B cell (primary cell): ENCODE measurements at regions not wholly inside any gene's neighbourhood (a gene's known extent, or its start where the extent isn't known, plus 50 kb on each side); places are given as distances from the start of the nearest gene placed in this dataset.

Source experiments
- ATAC-seq: fragments of 200-7000 bp; cut with Tn5 transposase; one replicate; pipeline ENCODE4 v1.10.0; 2021; ENCODE audit warnings: low read depth, mild to moderate bottlenecking, moderate number of reproducible peaks, moderate library complexity
- CTCF ChIA-PET: fragments of 350-600 bp; sonication (Branson Sonifier 250); formaldehyde crosslinking; loops from one replicate; lab custom pipeline; 2021; ENCODE audit warnings: antibody characterized with exemption, inconsistent platforms; lab: Charles Lee
- POLR2A ChIA-PET: fragments of 350-600 bp; sonication (Branson Sonifier 250); formaldehyde crosslinking; loops from one replicate; lab custom pipeline; 2021; ENCODE audit warnings: antibody characterized with exemption; lab: Charles Lee
- DNase-seq: peaks from one replicate; pipeline ENCODE4 v3.0.0; 2013
- H2AFZ ChIP-seq: 2 replicates; pipeline ENCODE4 v1.6.1; 2012; ENCODE audit warnings: mild to moderate bottlenecking, low read depth, low read length; ENCODE audit not compliant: insufficient read depth, poor library complexity, severe bottlenecking
- H3K27ac ChIP-seq, 2 donors: 1 replicate in 1 of 2; 2 replicates in 1 of 2; pipeline ENCODE4 v1.5.1; 2012 to 2013; ENCODE audit warnings: low read length in 2 of 2, mild to moderate bottlenecking in 2 of 2, moderate library complexity in 1 of 2
- H3K27me3 ChIP-seq, 4 experiments: fragments of 200-600 bp in 1 of 4; sonication (generic) in 1 of 4; replicated peaks in 1 of 4; 1 replicate in 2 of 4; 2 replicates in 2 of 4; pipeline versions ENCODE4 v1.6.1 to v1.7.0; 2013 to 2016; ENCODE audit warnings: low read length in 3 of 4, mild to moderate bottlenecking in 2 of 4, mixed read lengths in 1 of 4, moderate library complexity in 1 of 4; ENCODE audit not compliant: insufficient read depth in 4 of 4, control insufficient read depth in 3 of 4; ENCODE audit errors: control extremely low read depth in 1 of 4
- H3K36me3 ChIP-seq, 2 experiments: replicated peaks in 1 of 2; 1 replicate in 1 of 2; 2 replicates in 1 of 2; pipeline versions ENCODE4 v1.6.1 to v1.7.1; 2013; ENCODE audit warnings: low read length in 1 of 2; ENCODE audit not compliant: insufficient read depth in 2 of 2, control insufficient read depth in 1 of 2; ENCODE audit errors: control extremely low read depth in 1 of 2, extremely low read depth in 1 of 2
- H3K4me1 ChIP-seq, 2 donors: fragments of 200-600 bp in 1 of 2; sonication (generic) in 1 of 2; 1 replicate in 1 of 2; 2 replicates in 1 of 2; pipeline versions ENCODE4 v1.5.1 to v1.6.1; 2013 to 2017; ENCODE audit warnings: low read length in 2 of 2; ENCODE audit not compliant: control insufficient read depth in 2 of 2, insufficient read depth in 2 of 2
- H3K4me2 ChIP-seq: replicated peaks from 2 replicates; pipeline ENCODE3; 2012; ENCODE audit warnings: mild to moderate bottlenecking, low read depth, low read length; ENCODE audit not compliant: poor library complexity, severe bottlenecking
- H3K4me3 ChIP-seq, 5 experiments: fragments of 200-600 bp in 1 of 5; sonication (generic) in 1 of 5; 1 replicate in 3 of 5; 2 replicates in 2 of 5; pipeline versions ENCODE4 v1.5.1 to v1.7.0; 2011 to 2016; ENCODE audit warnings: low read length in 4 of 5, mild to moderate bottlenecking in 4 of 5, low read depth in 2 of 5, control low read depth in 1 of 5, moderate library complexity in 1 of 5; ENCODE audit not compliant: insufficient read depth in 1 of 5; ENCODE audit errors: control extremely low read depth in 1 of 5, extremely low read depth in 1 of 5
- H3K79me2 ChIP-seq: fragments of 200-600 bp; sonication (generic); one replicate; pipeline ENCODE4 v1.6.0; 2016; ENCODE audit warnings: low read length; ENCODE audit not compliant: control insufficient read depth, insufficient read depth
- H3K9ac ChIP-seq: fragments of 200-600 bp; sonication (generic); 2 replicates; pipeline ENCODE4 v1.6.1; 2017; ENCODE audit warnings: mild to moderate bottlenecking, low read length, moderate library complexity
- H3K9me3 ChIP-seq, 3 donors: one replicate each; pipeline versions ENCODE4 v1.6.1 to v1.7.1; 2013; ENCODE audit warnings: low read length in 2 of 3; ENCODE audit not compliant: control insufficient read depth in 2 of 3, insufficient read depth in 1 of 3; ENCODE audit errors: control extremely low read depth in 1 of 3
- H4K20me1 ChIP-seq: 2 replicates; pipeline ENCODE4 v1.6.0; 2012; ENCODE audit warnings: mild to moderate bottlenecking, low read length; ENCODE audit not compliant: insufficient read depth, control insufficient read depth, poor library complexity, severe bottlenecking
- H3K27ac Mint-ChIP-seq: one replicate; pipeline ENCODE4 v1.8.0; 2021; ENCODE audit warnings: mixed read lengths
- H3K27me3 Mint-ChIP-seq: one replicate; pipeline ENCODE4 v1.8.0; 2021; ENCODE audit warnings: mixed read lengths
- H3K4me1 Mint-ChIP-seq: one replicate; pipeline ENCODE4 v1.8.0; 2021; ENCODE audit warnings: mixed read lengths
- H3K4me3 Mint-ChIP-seq: one replicate; pipeline ENCODE4 v1.8.0; 2021; ENCODE audit warnings: mixed read lengths
- H3K9me3 Mint-ChIP-seq: one replicate; pipeline ENCODE4 v1.8.0; 2022; ENCODE audit warnings: mixed read lengths; ENCODE audit not compliant: insufficient read depth
- CTCF ChIP-seq: fragments of 200-600 bp; IDR thresholded peaks from one replicate; pipeline ENCODE4 v1.8.0; 2022; ENCODE audit warnings: antibody characterized with exemption, mild to moderate bottlenecking
- EZH2 ChIP-seq: IDR thresholded peaks from 2 replicates; pipeline ENCODE4 v1.6.1; 2012; ENCODE audit warnings: borderline replicate concordance, low read depth, mild to moderate bottlenecking, moderate library complexity, low read length; ENCODE audit not compliant: insufficient read depth, poor library complexity, severe bottlenecking
- WGBS: methylation state at CpG from one replicate; pipeline ENCODE4 v1.1.5; 2013; ENCODE audit warnings: missing lambda C conversion rate; ENCODE audit not compliant: insufficient coverage; 5-methylcytosine and 5-hydroxymethylcytosine counted together
- intact Hi-C: fragments of 100-400 bp; cut with micrococcal nuclease; formaldehyde crosslinking; loops from one replicate; pipeline ENCODE4 v1.10.0; 2022

GRCh38 chr1:29934255-29934772 is 698.0 kb downstream of the PTPRU start:
- Histone ChIP-seq H4K20me1 (no peaks in the 10 kb centered on the region), H3K9me3 (no peaks in the 10 kb centered on the region), H3K27ac (no peak overlapping the region), H3K4me2 (no peak overlapping the region), H2AFZ (no peak overlapping the region), H3K4me3 (no peak overlapping the region), H3K27me3 (no peaks in the 10 kb centered on the region), H3K9ac (no peak overlapping the region), H3K36me3 (no peaks in the 10 kb centered on the region), H3K4me1 (no peaks in the 10 kb centered on the region), H3K79me2 (no peaks in the 10 kb centered on the region)
- 78% methylated on average over 6 of the region's 6 CpGs for WGBS
- ChIA-PET CTCF (no interaction called here), POLR2A (no interaction called here)
- Mint-ChIP-seq H3K4me3 (no peak overlapping the region), H3K27me3 (peaks cover 17% of the 10 kb centered on the region), H3K9me3 (no peaks in the 10 kb centered on the region), H3K4me1 (no peaks in the 10 kb centered on the region), H3K27ac (no peak overlapping the region)
- intact Hi-C loops, result no loop called here
- DNase-seq, result no peak
- TF ChIP-seq EZH2 (no peak), CTCF (no peak)
- ATAC-seq, result no peak

- intact Hi-C loops, result no loop called here
- no peaks in the 10 kb centered on the region for H3K79me2 ChIP-seq
- Mint-ChIP-seq H3K27me3 (peaks cover 17% of the 10 kb centered on the region), H3K27ac (no peak overlapping the region), H3K4me3 (no peak overlapping the region), H3K4me1 (no peaks in the 10 kb centered on the region), H3K9me3 (no peaks in the 10 kb centered on the region)
- H3K27me3 ChIP-seq, result no peaks in the 10 kb centered on the region
- POLR2A ChIA-PET, result no interaction called here
- no peak overlapping the region for H2AFZ ChIP-seq
- no peak overlapping the region for H3K4me3 ChIP-seq
- no peak overlapping the region for H3K27ac ChIP-seq
- TF ChIP-seq CTCF (no peak), EZH2 (no peak)
- H3K4me2 ChIP-seq, result no peak overlapping the region
- no peaks in the 10 kb centered on the region for H4K20me1 ChIP-seq
- CTCF ChIA-PET, result no interaction called here
- H3K36me3 ChIP-seq, result no peaks in the 10 kb centered on the region
- H3K9me3 ChIP-seq, result no peaks in the 10 kb centered on the region
- DNase-seq (no peak), ATAC-seq (no peak)
- H3K4me1 ChIP-seq, result no peaks in the 10 kb centered on the region
- WGBS, result 29% methylated on average over 2 of the region's 4 CpGs
- no peak overlapping the region for H3K9ac ChIP-seq
Measured at GRCh38 chr1:29933067-29933466, 696.7 kb downstream of the PTPRU start.
